ENCODE measurements at regions not wholly inside any gene's neighbourhood (a gene's known extent, or its start where the extent isn't known, plus 50 kb on each side); places are given as distances from the start of the nearest gene placed in this dataset.

DNA sequence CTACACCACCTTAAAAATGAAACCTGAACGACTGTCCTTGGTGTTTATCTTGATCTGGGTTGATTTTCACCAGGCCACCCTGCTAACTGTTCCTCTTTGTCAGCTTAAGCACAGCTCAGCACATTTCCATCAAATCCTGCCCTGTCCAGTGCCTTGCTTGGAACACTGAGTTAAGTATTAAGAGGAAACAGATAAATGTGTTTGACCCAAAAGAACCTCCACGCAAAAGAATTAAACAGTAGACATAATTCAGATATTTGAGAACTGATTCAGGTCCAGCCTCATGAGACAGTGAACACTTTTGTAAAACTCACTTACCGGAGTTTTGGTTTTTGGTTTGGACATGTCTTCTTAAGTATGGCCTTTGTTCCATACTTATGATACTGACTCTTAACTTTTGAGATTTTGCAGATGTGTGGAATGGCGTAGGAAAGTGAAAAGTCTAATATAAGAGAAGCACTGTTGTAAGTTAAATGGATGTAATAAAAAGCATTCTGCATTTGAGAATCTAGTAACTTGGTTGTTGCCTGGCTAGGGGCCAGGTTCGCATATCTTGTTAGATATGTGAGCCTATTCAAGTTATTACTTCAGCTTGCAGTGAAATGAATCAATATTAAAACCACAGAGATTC, 88.9 kb upstream of the SERPINE2 start:
- WGBS (ENCODE audit: insufficient coverage): 79% methylated on average over 2 of the region's 5 CpGs
- Histone ChIP-seq H3K4me3 (ENCODE audit: control insufficient read depth in 1 of 2, extremely low read depth in 1 of 2, low read length in 1 of 2) (no peak overlapping the region), H3K36me3 (ENCODE audit: control insufficient read depth in 2 of 2, extremely low read depth in 1 of 2, insufficient read depth in 1 of 2, low read length in 1 of 2) (no peaks in the 10 kb centered on the region), H3K4me1 (ENCODE audit: control insufficient read depth in 1 of 2, extremely low read depth in 1 of 2, insufficient read depth in 2 of 2, low read length in 2 of 2) (no peaks in the 10 kb centered on the region), H3K27ac (ENCODE audit: low read length) (no peak overlapping the region), H3K9me3 (no peaks in the 10 kb centered on the region), H3K27me3 (replicated peaks in 1 of 2; ENCODE audit: control insufficient read depth in 2 of 2, extremely low read depth in 1 of 2, insufficient read depth in 2 of 2, low read length in 1 of 2) (peaks cover 0 to 9% of the 10 kb centered on the region in 2 experiments)
- DNase-seq: no peak
- ATAC-seq (replicated peaks in 1 of 4): no peak
- Mint-ChIP-seq H3K27ac (no peak overlapping the region), H3K36me3 (no peaks in the 10 kb centered on the region), H3K27me3 (peaks cover 18 to 41% of the 10 kb centered on the region in 2 donors), H3K9me3 (no peaks in the 10 kb centered on the region), H3K4me3 (no peak overlapping the region), H3K4me1 (no peaks in the 10 kb centered on the region)
- CTCF ChIA-PET: no interaction called here
- POLR2A ChIA-PET: no interaction called here

DNA sequence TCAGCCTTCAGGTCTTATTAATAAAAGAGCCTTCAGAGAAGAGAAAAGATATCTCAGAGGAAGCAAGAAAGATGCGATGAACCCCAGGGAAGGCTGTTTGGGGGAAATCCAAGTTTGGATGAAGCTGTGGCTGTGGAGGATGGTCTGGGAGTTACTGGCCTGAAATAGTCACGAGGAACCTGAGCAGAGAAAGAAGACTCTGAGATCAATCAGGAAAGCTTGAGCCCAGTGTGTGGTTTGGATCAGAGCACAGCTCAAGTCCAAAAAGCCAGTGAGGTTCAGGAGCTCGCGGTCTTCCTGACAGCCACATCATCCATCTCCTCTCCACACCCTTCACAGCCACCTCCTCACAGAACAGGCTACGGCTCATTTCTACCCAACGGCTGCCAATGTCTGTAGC, 87.4 kb upstream of the SERPINE2 start:
- no peak overlapping the region for H3K4me3 ChIP-seq (ENCODE audit: control insufficient read depth in 1 of 2, extremely low read depth in 1 of 2, low read length in 1 of 2)
- DNase-seq: no peak
- no peaks in the 10 kb centered on the region for H3K36me3 Mint-ChIP-seq
- no peaks in the 10 kb centered on the region for H3K4me1 Mint-ChIP-seq
- no peak for ATAC-seq (replicated peaks in 1 of 4)
- no peak overlapping the region for H3K27ac ChIP-seq (ENCODE audit: low read length)
- H3K36me3 ChIP-seq (ENCODE audit: control insufficient read depth in 2 of 2, extremely low read depth in 1 of 2, insufficient read depth in 1 of 2, low read length in 1 of 2): no peaks in the 10 kb centered on the region
- H3K9me3 Mint-ChIP-seq: peaks cover 0 to under 1% (median 0%) of the 10 kb centered on the region in 3 donors
- WGBS (ENCODE audit: insufficient coverage): 97% methylated on average over 3 of the region's 6 CpGs
- no peaks in the 10 kb centered on the region for H3K9me3 ChIP-seq
- no peak overlapping the region for H3K4me3 Mint-ChIP-seq
- H3K4me1 ChIP-seq (ENCODE audit: control insufficient read depth in 1 of 2, extremely low read depth in 1 of 2, insufficient read depth in 2 of 2, low read length in 2 of 2): no peaks in the 10 kb centered on the region
- ChIA-PET CTCF (no interaction called here), POLR2A (interaction anchor here (0.6 kb wide), 2 partner anchors 335 to 347 kb away, joined by 3 read pairs; no protein-coding TSS in a partner anchor)
- no peak overlapping the region for H3K27ac Mint-ChIP-seq
- peaks cover 0 to 9% of the 10 kb centered on the region in 2 experiments for H3K27me3 ChIP-seq (replicated peaks in 1 of 2; ENCODE audit: control insufficient read depth in 2 of 2, extremely low read depth in 1 of 2, insufficient read depth in 2 of 2, low read length in 1 of 2)
- peaks cover 6 to 27% of the 10 kb centered on the region in 2 donors for H3K27me3 Mint-ChIP-seq

DNA sequence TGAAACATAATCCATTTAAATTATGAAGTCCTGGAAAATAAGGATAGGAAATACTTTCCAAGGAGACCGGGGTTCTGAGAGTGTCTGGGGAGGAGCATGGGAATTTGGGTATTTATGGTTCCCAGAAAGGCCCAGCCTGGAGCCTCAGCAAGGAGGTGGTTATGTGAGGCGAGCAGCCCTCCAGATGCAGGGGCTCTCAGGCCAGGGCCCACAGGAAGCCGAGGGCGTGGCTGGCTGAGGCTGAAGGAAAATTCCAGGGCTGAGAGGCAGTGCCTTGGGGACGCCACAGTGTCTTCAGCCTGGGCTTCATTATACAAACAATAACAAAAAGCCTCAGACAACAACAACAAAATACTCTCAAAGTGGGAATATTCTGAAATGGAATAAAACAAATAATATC, 86.9 kb upstream of the SERPINE2 start:
- ATAC-seq (replicated peaks in 1 of 4) (no peak), DNase-seq (no peak)
- Histone ChIP-seq H3K27me3 (replicated peaks in 1 of 2; ENCODE audit: control insufficient read depth in 2 of 2, extremely low read depth in 1 of 2, insufficient read depth in 2 of 2, low read length in 1 of 2) (peaks cover 0 to 9% of the 10 kb centered on the region in 2 experiments), H3K4me1 (ENCODE audit: control insufficient read depth in 1 of 2, extremely low read depth in 1 of 2, insufficient read depth in 2 of 2, low read length in 2 of 2) (no peaks in the 10 kb centered on the region), H3K9me3 (no peaks in the 10 kb centered on the region), H3K36me3 (ENCODE audit: control insufficient read depth in 2 of 2, extremely low read depth in 1 of 2, insufficient read depth in 1 of 2, low read length in 1 of 2) (no peaks in the 10 kb centered on the region), H3K4me3 (ENCODE audit: control insufficient read depth in 1 of 2, extremely low read depth in 1 of 2, low read length in 1 of 2) (no peak overlapping the region), H3K27ac (ENCODE audit: low read length) (no peak overlapping the region)
- Mint-ChIP-seq H3K9me3 (peaks cover 0 to 3% (median 0%) of the 10 kb centered on the region in 3 donors), H3K4me1 (no peaks in the 10 kb centered on the region), H3K36me3 (no peaks in the 10 kb centered on the region), H3K27me3 (peaks cover 6 to 23% of the 10 kb centered on the region in 2 donors), H3K27ac (no peak overlapping the region), H3K4me3 (no peak overlapping the region)
- CTCF ChIA-PET: no interaction called here
- POLR2A ChIA-PET: interaction anchor here (0.6 kb wide), 2 partner anchors 334 to 347 kb away, joined by 3 read pairs; no protein-coding TSS in a partner anchor
- 29% methylated on average over 2 of the region's 5 CpGs for WGBS (ENCODE audit: insufficient coverage)

DNA sequence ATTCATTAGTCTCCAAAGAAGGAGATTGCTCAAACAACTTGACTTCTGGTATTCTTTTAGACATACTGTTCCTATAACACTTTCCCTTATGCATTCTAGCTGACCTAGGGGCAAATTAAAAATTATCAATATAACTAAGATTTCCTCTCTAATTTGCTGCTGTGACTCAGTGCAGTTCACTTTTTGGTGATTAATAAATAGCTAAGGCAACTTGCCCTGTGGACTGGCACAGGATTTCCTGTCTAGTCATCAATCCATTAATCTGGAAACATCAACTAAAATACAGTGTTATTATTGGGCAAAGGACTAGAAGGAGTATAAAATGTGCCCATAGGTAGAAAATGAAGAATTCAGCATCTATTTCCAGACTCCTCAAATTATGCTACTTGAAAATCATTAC, 83.5 kb upstream of the SERPINE2 start:
- Histone ChIP-seq H3K4me1 (ENCODE audit: control insufficient read depth in 1 of 2, extremely low read depth in 1 of 2, insufficient read depth in 2 of 2, low read length in 2 of 2) (no peaks in the 10 kb centered on the region), H3K27ac (ENCODE audit: low read length) (no peak overlapping the region), H3K36me3 (ENCODE audit: control insufficient read depth in 2 of 2, extremely low read depth in 1 of 2, insufficient read depth in 1 of 2, low read length in 1 of 2) (no peaks in the 10 kb centered on the region), H3K9me3 (no peaks in the 10 kb centered on the region), H3K27me3 (replicated peaks in 1 of 2; ENCODE audit: control insufficient read depth in 2 of 2, extremely low read depth in 1 of 2, insufficient read depth in 2 of 2, low read length in 1 of 2) (peaks cover 0 to 5% of the 10 kb centered on the region in 2 experiments), H3K4me3 (ENCODE audit: control insufficient read depth in 1 of 2, extremely low read depth in 1 of 2, low read length in 1 of 2) (no peak overlapping the region)
- POLR2A ChIA-PET: no interaction called here
- Mint-ChIP-seq H3K4me1 (no peaks in the 10 kb centered on the region), H3K27me3 (peaks cover 6 to 13% of the 10 kb centered on the region in 2 donors), H3K9me3 (peaks cover 7 to 15% (median 9%) of the 10 kb centered on the region in 3 donors), H3K4me3 (no peak overlapping the region), H3K27ac (no peak overlapping the region), H3K36me3 (no peaks in the 10 kb centered on the region)
- ATAC-seq (replicated peaks in 1 of 4) (no peak), DNase-seq (no peak)
- CTCF ChIA-PET: no interaction called here

DNA sequence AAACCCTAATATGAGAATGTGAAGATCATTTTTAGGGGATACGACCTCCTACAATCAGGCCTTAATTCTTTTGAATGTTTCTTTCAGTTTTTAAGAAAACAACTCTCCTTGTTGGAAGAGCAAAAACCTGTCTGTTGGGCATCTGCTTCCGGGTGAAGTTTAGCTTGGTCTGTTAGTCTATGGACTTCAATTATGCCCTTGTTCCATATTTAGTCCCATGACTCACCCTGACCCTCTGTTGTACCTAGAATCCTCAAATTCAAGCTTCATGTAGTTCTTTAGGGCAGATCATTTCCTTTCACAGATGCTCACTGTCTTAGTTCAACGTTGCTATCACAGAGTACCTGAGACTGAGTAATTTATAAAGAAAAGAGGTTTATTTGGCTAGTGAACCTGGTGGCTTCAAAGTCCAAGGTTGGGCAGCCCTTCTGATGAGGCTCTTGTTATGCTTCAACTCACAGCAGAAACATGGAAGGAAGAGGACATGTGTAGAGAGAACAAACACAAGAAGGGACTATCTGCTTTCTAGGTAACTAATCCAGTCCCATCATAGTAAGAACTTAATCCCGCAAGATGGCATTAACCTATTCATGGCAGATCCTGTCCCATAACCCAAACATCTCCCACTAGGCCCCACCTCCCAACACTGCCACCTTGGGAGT, 82.5 kb upstream of the SERPINE2 start:
- H3K36me3 Mint-ChIP-seq: no peaks in the 10 kb centered on the region
- Histone ChIP-seq H3K36me3 (ENCODE audit: control insufficient read depth in 2 of 2, extremely low read depth in 1 of 2, insufficient read depth in 1 of 2, low read length in 1 of 2) (no peaks in the 10 kb centered on the region), H3K4me3 (ENCODE audit: control insufficient read depth in 1 of 2, extremely low read depth in 1 of 2, low read length in 1 of 2) (no peak overlapping the region), H3K27me3 (replicated peaks in 1 of 2; ENCODE audit: control insufficient read depth in 2 of 2, extremely low read depth in 1 of 2, insufficient read depth in 2 of 2, low read length in 1 of 2) (peaks cover 0 to 5% of the 10 kb centered on the region in 2 experiments), H3K27ac (ENCODE audit: low read length) (no peak overlapping the region), H3K9me3 (no peaks in the 10 kb centered on the region), H3K4me1 (ENCODE audit: control insufficient read depth in 1 of 2, extremely low read depth in 1 of 2, insufficient read depth in 2 of 2, low read length in 2 of 2) (no peaks in the 10 kb centered on the region)
- ChIA-PET CTCF (no interaction called here), POLR2A (no interaction called here)
- peaks cover 7 to 15% (median 9%) of the 10 kb centered on the region in 3 donors for H3K9me3 Mint-ChIP-seq
- ATAC-seq (replicated peaks in 1 of 4): no peak
- no peaks in the 10 kb centered on the region for H3K4me1 Mint-ChIP-seq
- H3K27ac Mint-ChIP-seq: no peak overlapping the region
- no peak overlapping the region for H3K4me3 Mint-ChIP-seq
- H3K27me3 Mint-ChIP-seq: peaks cover 6 to 7% of the 10 kb centered on the region in 2 donors
- no peak for DNase-seq
- WGBS (ENCODE audit: insufficient coverage): 83% methylated on average over 1 of the region's 4 CpGs

DNA sequence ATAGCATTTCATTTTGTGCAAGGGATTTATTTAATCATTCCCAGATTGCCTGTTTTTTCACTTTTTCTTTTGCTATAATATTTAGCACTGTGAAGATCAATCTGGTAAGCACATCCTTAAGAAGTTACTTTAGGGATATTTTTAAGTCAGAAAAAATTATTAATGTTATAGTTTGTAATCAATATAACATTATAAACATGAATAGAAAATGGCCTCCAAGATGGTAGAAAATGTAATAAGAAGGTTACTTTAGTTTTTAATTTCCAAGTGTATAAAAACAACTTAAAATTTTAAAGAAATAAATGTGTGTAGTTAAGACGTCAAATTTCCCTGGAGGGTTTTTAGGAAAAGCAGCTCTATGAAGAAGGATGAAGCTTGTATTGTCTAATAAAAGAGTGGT, 81.9 kb upstream of the SERPINE2 start:
- CTCF ChIA-PET: no interaction called here
- WGBS (ENCODE audit: insufficient coverage): 100% methylated on average over 1 of the region's 1 CpG
- DNase-seq (no peak), ATAC-seq (replicated peaks in 1 of 4) (no peak)
- Histone ChIP-seq H3K27ac (ENCODE audit: low read length) (no peak overlapping the region), H3K4me3 (ENCODE audit: control insufficient read depth in 1 of 2, extremely low read depth in 1 of 2, low read length in 1 of 2) (no peak overlapping the region), H3K4me1 (ENCODE audit: control insufficient read depth in 1 of 2, extremely low read depth in 1 of 2, insufficient read depth in 2 of 2, low read length in 2 of 2) (no peaks in the 10 kb centered on the region), H3K27me3 (replicated peaks in 1 of 2; ENCODE audit: control insufficient read depth in 2 of 2, extremely low read depth in 1 of 2, insufficient read depth in 2 of 2, low read length in 1 of 2) (peaks cover 0 to 4% of the 10 kb centered on the region in 2 experiments), H3K36me3 (ENCODE audit: control insufficient read depth in 2 of 2, extremely low read depth in 1 of 2, insufficient read depth in 1 of 2, low read length in 1 of 2) (no peaks in the 10 kb centered on the region), H3K9me3 (no peaks in the 10 kb centered on the region)
- Mint-ChIP-seq H3K9me3 (peaks cover 7 to 15% (median 9%) of the 10 kb centered on the region in 3 donors), H3K27ac (no peak overlapping the region), H3K4me1 (no peaks in the 10 kb centered on the region), H3K4me3 (no peak overlapping the region), H3K36me3 (no peaks in the 10 kb centered on the region), H3K27me3 (peaks cover 7 to 9% of the 10 kb centered on the region in 2 donors)
- POLR2A ChIA-PET: no interaction called here

Data from T-cell (primary cell).